Smooth muscle cell of the brain vasculature (primary cell): ENCODE measurements at regions not wholly inside any gene's neighbourhood (a gene's known extent, or its start where the extent isn't known, plus 50 kb on each side); places are given as distances from the start of the nearest gene placed in this dataset.

Experiments used
- DNase-seq: peaks from one replicate; pipeline ENCODE4 v3.0.0-alpha.2; 2012; ENCODE audit warnings: low read depth, low spot score

DNA sequence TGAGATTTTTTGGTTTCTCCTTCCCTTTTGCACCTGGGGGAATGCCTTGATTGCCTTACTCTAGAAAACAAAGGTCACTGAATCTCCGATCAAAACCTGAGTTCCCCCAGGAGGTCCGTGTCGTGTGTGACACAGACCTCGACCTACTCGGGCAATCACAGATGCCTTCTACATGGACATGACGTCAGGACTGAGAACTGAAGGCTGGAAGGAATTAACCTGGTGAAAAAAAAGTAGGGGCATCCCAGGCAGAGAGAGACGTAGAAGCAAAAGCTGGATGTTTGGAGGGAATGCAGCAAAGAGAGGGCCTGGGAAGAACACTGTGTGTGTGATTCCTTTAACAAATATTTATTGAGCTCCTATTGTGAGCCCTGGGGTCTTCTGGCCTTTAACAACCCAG is 178.0 kb downstream of the PRDM2 start:
- no peak for DNase-seq

DNA sequence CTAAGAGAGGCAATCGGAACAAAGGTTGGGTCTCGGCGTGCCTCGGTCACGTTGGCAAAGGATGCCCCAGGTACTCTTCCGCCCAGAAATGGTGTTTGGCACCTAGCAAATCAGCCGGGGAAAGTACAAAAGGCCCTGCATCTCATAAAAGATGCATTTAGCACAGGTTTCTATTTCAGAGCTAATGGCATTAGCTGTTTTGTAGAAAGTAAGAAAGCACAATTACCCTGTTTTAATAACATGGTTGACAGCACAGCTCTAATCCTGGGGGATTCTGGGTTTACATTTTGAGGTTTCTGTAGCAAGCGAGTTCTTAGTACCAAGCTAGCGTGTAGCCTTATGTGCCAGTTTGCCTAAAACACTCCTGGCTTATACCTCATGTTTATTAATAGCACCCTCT is 178.5 kb downstream of the PRDM2 start:
- no peak for DNase-seq

DNA sequence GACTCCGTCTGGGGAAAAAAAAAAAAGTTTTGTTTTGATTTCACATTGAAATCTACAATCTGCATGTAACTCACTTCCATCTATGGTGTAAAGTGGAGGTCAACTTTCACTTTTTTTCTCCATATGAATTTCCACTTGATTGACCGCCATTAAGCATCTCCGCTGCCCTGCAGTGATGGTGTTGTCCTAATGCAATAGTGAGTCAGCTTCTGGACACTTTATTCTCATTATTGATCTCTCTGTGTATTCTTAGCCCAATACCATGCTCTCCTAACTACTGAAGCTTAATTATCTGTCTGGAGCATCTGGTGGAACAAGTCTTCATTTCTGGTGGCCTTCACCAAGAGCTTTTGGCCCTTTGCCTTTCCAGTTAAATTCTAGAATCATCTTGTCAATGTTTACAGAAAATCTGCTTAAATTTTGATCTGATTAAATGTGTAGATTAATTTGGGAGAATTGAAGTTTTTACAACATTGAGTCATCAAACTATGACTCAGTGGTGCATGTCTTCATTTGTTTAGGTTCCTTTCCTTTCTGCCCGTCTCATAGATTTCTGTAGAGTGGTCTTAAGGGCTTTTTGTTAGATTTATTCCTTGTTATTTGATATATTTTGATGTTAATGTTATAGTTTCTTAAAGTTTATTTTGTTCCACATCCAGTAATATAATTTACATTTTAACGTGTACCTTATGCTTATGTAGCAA is 181.5 kb downstream of the PRDM2 start:
- no peak for DNase-seq

DNA sequence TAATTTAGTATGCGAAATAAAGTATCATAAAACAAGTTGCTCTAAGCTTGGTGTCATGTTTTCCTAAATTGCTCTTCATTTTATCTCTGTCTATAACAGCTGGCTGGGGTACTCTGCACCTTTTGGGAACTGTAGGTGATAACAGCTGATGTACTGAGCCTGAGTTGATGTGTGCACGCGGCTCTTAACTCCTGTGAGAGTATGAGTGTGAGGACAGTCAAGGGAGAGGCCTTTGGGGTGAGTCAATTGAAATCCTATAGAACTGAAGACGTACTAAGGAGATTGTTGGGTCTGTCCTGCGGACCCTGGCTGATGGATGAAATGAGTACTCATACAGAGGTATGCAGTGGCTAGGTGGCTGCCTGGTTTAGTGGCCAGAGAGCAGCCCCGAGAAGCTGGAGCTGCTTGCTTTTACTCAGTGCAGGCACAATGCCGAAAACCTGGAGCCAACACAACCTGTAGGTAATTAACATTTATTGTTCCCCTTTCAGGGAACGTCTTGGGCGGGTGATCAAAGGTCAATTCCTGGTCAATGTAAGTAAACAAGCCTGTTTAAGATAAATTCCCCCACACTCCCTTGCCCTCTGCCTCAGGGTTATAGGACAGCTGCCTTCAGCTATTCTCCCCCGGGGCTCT is 188.5 kb downstream of the PRDM2 start:
- DNase-seq, result no peak

DNA sequence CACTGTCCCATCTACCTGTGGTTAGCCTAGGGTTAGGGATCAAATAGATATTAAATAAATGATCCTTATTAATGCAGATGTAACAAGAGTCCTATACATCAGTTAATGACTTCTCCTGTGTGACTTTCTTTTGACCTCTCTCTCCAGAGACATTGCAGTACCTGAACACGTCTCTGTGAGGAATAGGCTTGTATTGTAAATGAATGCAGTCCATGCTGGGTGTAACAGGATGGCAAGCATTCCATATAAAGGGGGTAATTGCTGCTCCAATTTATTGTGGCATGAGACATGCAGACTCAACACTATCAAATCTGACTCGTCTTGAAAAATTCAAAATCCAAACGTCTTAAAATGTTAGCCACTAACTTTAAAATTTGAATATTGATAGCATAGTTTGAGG is 189.5 kb downstream of the PRDM2 start:
- DNase-seq, result no peak

DNA sequence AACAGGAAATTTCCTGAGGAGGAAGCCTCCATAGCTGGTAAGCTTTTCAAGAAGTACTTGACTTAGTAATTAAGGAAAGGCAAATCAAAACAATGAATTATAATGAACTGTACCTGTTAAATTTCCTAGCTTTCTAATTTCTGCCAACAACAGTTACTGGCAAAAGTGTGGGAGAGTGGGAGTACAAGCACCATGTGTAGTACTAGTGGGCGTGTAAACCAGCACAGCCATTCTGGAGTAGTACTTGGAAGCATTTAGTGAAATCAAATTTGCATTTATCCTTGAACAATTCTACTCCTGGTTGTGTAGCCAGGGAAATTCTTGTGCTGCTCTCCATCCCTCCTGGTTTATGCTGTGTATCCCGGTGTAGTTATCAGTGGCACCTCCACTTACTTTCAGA is 190.8 kb downstream of the PRDM2 start:
- DNase-seq, result no peak

DNA sequence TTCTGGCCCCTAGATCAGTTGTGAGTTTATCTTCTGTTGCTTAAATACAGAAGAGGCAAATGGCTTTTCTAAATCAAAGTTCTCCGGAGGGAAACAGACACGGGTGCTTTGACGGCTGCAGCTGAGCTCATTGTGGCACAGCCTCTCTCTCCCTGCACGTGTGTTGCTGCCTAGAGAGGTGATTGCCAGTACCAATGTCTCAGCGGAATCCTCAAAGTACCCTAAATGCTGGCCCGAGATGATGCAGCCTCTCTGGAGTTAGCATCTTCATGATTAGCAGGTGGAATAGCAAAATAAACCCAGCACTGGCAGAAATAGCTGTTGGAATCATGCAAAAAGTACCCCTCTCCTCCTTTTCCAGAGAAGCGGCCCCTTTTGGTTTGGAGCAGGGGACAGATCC is 192.2 kb downstream of the PRDM2 start:
- DNase-seq, result no peak

DNA sequence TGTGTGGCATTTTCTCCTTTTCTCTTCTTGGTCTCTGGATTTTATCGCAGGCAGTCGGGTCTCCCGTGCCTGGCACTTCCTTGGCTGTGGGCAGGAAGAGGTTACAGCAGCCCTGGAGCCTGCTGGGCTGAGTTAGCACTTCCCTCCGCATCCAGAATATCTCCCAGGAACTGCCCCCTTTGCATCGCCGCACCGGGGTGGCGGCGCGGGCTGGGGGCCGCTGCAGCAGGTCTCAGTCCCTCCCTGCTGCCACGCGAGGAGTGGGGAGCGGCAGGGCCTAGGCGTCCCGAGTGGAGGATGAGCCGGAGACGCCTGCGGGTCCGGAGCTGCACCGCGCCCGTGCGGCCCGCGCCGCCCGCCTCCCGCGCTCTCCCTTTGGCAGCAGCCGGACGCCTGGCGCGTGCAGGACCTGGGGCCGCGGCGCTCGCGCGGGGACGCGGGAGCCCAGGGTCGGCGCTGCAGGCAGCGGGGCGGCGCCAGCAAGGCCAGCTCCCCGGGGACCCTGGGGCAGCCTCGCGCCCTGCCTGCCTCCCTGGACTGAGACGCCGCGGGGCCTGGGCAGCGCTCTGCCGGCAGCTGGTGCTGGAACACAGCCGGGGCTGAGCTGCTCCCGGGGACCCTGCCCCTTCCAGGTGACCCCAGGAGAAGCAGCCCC is 192.8 kb downstream of the PRDM2 start:
- DNase-seq, result no peak

DNA sequence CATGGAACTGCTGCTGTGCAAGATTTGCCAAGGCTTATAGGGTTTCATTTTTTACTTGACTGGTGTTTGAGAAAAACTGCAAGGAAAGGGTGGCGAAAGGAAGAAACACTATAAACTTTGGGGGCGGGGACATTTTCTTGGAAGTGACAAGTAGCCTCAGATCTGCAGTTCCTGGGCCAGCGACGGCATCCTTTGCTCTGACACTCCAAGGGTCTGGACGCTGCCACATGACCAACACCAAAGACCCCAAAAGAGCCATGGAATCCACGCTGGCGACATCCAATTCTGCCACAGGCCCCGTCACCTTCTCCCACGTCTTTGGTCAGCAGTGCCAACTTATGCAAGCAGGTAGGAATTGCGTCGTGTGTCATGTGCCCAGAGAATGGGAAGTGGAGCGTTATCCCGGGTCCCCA is 193.4 kb downstream of the PRDM2 start:
- DNase-seq, result no peak

DNA sequence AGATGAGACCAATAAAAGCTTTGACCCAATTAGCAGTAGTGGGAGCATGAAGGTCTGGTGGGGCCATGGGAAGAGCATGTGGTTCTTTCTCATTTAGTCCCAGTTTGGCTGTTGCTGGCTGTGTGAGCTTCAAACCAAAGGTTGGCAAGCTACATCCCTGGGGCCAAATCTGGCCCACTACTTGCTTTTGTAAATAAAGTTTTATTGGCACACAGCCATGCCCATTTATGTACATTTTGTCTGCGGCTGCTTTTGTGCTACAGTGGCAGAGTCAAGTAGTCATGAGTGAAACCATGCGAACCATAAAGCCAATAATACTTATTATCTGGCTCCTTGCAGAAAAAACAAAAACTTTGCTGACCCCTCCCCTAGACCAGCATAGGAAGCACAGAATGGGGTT is 196.9 kb downstream of the PRDM2 start:
- no peak for DNase-seq

DNA sequence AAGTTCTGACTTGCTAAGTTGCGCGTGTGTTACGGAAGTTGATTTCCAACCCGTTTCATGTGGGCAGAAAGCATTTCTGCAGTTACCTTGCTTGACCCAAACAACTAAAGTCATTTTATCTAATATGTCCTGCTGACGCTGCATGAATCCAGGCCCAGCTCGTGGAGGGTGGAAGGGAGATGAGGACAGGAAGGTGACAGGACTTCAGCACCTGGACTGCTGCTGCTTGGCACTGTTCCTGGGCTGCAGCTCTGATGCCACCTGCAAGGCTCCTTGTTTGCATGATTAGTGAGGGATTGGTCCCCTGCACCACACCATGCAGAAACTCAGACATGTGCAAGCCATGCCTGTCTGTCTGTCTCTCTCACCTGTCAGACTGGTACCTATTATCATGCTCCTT is 198.4 kb downstream of the PRDM2 start:
- DNase-seq, result no peak

DNA sequence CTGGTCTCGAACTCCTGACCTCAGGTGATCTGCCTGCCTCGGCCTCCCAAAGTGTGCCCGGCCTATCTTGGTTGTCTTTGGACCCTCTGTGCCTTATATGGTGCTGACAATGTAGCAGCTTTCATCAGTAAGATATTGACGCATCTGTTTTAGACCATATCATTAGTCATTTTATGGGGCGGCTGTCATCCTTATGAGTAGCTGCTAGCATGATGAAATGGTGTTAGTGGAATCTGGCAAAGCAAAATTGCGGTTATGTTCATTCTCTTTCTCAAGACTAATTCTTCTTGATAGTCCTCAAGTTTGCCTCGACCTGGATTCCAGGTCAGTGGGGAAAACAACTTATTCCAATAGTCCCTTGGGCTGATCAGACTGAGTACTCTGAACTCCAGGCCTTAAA is 199.9 kb downstream of the PRDM2 start:
- DNase-seq, result no peak

DNA sequence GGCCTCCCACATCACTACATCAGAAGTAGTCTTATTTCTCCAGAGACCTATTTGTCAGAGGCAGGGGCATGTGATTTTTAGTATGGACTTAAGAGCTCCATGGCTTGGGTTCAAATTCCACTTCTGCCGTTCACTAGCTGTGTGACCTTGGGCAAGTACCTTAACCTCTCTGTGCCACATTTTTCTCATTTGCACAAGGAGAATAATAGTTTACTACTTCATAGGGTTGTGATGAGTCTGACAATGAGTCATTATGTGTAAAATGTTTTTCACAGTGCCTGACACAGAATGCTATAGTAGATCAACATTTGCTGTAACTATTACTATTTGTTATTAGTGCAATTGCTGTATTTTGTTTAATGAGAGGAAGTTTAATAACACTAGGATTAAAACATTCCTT is 200.6 kb downstream of the PRDM2 start:
- DNase-seq, result no peak

DNA sequence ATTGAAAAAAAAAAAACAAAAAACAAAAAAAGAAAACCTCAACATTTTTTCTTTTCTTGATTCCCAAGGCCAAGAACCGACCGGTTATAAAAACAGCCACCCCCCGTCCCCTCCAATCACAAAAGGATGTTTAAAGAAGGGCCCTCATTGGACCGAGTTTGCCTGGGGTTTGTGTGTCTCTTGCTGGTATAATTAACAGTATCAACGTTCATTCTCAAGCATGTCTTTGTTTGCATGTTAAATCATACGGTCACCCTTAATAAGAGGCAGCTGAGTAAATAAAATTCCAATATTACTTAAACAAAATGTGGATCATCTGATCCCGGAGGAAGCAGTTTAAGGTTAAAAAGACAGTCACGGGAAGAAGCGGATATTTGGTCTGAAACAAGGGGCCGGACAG is 201.1 kb downstream of the PRDM2 start:
- no peak for DNase-seq

DNA sequence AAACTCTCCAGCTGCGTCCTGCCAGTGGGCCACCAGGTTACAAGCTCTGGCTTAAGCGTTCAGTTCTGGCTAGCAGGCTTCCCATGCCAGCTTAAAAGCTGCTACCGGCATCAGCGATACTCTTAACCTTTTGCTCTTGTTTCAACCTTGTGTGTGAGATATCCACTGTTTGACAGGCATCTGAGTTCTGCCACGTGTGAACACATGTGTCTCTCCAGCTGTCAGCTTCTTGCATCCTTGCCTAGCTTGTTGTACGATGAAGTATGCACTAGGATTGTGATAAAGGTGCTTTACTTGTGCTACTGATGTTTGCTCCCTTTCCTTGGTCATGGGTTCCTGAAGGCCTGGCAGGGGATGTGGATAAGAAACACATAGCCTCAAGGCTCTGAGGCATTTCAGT is 201.6 kb downstream of the PRDM2 start:
- DNase-seq, result no peak

DNA sequence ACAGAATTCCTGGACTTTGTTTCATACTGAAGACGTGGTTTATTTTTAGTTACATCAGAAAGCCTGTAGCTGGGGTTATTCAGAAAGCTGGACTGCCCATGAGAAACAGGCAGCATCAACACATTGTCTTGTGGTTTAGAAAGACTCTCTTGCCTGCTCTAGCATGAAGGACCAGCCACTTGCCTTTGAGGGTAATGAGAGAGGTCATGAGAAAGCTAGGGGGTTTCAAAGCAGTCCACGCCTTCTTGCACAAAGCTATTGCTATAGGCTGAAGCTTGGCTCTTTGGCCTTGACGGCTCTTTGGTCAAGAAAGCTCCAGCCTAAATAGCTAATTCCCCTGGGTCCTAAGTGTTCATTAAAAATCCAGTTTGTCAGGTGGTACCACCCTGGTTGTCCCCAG is 208.1 kb downstream of the PRDM2 start:
- DNase-seq, result no peak

DNA sequence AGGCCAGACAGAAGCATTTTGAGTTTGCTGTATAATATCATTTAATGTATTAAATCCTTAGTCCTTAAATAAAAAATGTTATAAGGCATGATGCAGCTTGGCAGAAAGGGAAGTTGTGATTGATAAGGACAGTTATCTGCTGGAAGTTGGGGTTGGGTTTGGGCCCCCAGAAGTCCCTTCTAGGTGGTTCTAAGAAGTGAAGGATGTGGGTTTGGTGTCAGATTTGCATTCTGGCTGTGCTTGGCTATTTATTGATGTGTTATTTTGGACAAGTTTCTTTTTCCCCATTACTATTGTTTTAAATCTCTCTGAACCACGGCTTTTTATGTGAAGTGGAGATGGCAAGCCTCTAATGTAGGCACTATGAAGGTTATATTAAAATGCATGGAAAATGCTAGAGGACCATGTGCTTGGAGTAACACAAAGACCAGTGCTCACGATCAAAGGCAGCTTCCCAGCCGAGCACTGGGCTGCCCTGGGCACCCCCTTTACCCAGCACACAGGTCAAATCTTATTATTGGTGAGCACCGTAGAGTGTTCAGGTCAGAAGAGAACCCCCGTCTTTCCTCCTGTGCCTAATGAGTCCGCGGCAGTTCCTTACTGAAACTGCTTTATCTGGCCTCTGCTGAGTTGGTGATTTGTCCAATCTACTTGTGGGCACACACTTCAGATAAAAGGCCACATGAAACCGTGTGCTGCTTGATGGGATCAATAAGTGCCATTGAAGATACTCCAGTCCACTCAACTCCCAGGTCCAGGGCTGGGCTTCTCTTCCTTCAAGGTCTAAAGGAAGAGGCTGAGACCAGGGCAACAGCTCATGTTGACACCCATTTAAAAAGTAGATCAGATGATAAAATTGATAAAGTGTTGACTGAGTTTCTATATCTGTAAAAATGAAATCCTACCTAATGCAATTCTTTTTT is 212.0 kb downstream of the PRDM2 start:
- no peak for DNase-seq

DNA sequence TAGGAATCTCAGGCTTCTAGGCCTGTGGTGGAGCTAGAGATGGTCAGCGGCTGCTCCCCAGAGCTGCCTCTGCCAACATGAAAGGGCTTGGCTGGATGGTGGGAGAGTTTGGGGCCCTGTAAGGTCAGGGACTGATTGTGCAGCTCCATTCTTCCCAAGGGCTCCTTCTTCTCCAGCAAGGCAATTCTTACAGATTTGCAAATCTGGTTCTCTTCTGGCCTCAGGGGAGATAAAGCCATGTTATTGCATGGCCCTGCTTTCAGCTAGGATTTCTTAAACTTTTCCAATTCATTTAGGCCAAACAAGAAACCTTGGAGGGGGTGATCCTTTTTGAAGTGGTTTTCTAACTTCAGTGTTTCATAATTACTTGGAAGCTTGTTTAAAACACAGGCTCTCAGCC is 213.4 kb downstream of the PRDM2 start:
- DNase-seq, result no peak

DNA sequence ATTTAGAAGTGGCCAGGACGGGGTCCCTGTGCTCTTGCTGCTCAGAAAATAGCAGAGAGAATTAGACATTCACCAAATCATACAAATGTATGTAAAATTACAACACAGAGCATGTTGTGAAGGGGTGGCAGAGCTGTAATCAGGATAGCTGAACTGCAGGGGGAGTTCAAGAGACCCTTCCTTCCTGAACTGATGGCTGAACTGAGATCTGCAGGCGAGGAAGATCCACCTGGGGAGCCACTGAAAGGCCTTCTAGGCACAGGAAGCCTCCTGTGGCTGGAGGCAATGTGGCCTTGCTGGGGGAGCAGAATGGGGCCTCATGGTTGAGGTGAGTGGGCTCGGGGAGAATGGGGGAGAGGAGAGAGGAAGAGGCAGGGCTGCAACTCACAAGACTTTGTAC is 216.5 kb downstream of the PRDM2 start:
- DNase-seq, result no peak

DNA sequence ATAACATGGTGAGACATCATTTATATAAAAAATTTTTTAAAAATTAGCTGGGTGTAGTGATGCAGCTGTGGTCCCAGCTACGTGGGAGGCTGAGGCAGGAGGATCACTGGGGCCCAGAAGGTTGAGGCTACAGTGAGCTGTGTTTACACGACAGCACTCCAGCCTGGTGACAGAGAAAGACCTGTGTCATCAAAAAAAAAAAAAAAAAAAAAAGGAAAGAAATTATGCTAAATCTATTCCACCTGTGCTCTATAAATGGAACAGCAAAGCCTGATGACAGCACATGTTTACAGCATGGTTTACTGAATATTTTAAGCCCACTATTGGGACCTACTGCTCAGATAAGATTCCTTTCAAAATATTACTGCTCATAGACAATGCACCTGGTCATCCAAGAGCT is 217.6 kb downstream of the PRDM2 start:
- no peak for DNase-seq

DNA sequence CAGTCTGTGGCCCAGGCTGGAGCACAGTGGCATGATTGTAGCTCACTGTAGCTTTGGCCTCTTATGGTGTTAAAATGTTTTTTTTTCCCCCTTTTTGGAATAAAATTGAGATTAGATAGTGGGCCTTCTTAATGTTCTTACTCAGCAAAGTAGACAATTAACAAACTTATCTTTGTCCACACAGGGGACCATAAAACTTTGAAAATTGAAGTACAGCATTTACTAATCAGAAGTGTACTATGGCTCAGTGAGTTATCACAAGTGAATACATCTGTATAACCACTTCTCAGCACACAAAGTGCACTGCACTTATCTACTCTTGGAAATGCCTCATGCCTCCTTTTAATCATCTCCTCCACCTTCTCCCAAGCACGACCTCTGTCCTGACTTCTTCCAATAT is 218.9 kb downstream of the PRDM2 start:
- DNase-seq, result no peak

DNA sequence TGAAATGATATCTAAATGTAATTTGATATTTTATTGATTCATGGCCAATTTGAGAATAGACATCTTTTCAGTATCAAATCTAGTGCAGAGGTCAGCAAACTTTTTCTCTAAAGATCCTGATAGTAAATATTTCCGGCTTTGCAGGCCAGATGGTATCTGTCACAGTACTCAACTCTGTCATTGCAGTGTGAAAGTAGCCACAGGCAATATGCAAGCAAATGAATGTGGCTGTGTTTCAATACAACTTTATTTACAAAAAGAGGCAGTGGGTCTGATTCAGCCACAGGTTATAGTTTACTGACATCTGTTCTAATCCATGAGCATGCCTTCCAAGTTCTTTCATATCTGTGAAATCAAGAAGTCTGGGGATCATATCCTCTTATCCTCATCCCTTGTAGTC is 221.2 kb downstream of the PRDM2 start:
- no peak for DNase-seq
